NCI-H526 (cell line): ENCODE measurements at regions not wholly inside any gene's neighbourhood (a gene's known extent, or its start where the extent isn't known, plus 50 kb on each side); places are given as distances from the start of the nearest gene placed in this dataset.

Experiments used
- DNase-seq, 2 experiments: peaks; one replicate each; lab custom pipeline; 2025; lab: John Stamatoyannopoulos, UW

DNA sequence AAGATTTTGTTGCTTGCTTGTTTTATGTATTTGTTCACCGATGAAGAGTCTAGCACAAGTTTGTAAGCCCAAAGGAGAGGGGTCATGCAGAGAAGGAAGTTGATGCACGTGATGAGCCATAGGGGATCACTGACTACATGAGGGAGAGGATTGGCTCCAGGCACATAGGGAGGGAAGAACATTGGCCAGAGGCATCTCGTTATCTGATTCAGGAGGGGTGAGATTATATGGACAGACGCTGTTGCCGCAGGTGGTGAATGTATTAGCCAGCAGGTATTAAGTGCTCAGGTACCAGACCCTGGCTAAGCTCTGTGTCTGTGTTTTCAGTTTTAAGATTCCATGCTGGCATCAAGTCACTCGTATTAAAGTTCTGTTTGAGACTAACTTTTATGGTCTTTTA, 91.8 kb upstream of the CHST9 start:
- DNase-seq = no peak

DNA sequence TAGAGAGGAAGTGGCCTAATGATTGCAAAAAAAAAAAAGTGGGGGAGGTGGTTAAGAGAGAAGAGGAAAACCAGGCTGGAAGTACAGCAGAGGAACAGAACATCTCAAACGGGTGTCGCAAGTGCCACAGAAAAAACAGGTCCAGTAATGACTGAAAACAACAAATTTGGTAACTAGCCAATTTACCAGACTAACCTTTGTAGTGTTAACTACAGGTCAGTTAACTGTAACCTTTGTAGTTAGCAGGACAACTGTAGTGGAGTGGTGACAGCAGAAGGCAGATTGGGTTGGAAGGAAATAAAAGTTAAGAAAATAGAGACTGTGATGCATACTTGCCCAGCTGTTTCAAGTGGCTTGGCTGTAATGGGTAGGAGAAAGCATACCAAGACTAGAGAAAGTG, 91.4 kb upstream of the CHST9 start:
- no peak for DNase-seq

GRCh38 chr18:27274901-27275300, 89.8 kb upstream of the CHST9 start:
- no peak for DNase-seq

GRCh38 chr18:27270508-27270907, 85.4 kb upstream of the CHST9 start:
- DNase-seq = no peak

- no peak for DNase-seq
Measured at GRCh38 chr18:27263369-27263768, 78.3 kb upstream of the CHST9 start.

DNA sequence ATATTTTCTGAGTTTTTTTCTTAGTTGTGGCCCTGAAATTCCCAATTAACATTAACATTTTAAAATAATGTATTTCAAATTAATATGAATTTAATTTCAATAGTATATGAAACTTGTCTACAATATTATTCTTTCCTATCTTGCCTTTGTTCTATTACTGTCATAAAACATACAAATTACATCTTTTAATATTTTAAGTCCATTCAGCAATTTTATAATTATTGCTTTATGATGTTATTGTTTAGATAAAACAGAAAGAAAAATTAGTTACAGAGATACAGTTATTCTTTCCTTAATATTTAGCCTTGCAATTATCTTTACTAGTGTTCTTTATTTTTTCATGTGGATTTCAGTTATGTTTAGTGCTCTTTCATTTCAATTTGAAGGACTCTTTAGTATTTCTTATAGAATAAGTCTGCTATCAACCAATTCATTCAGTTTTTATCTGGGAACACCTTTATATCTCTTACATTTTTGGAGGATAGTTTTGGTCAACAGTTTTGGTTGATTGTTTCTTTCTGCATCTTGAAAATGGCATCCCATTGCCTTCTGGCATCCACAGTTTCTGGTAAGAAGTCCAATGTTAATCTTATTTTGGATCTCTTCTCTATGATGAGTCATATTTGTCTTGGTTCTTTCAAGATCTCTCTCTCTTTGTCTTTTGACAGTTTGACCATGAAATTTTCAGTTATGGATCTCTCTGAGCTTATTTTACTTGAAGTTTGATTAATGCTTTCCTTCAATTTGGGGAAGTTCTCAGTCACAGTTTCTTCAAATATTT, 76.9 kb upstream of the CHST9 start:
- DNase-seq = no peak

DNA sequence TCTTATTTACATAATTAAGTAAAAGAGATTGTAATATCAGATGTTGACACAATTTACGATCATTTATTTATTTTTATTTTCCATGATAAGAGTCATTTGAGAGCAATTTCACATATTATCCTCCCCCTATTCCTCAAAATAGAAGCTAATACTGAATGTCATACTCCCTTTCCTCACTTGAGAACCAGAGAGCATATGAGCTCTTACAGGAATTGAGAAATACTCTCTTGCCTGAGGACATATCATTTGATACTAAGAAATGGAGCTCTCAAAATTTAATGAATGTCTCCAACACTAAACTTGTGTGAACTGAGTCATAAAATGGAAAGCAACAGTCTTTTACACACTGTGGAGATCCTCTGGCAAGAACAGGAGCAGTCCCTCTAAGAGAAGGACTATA, 68.5 kb upstream of the CHST9 start:
- no peak for DNase-seq

- no peak for DNase-seq
Measured at GRCh38 chr18:27250471-27250870, 65.4 kb upstream of the CHST9 start.

- no peak for DNase-seq
Measured at GRCh38 chr18:27249933-27250332, 64.8 kb upstream of the CHST9 start.

GRCh38 chr18:27244259-27244658, 59.2 kb upstream of the CHST9 start:
- no peak for DNase-seq

- no peak for DNase-seq
Measured at GRCh38 chr18:27242392-27243047, 57.4 kb upstream of the CHST9 start.

GRCh38 chr18:27240383-27240782, 55.3 kb upstream of the CHST9 start:
- no peak for DNase-seq

- no peak for DNase-seq
Measured at GRCh38 chr18:27239669-27240068, 54.6 kb upstream of the CHST9 start.

GRCh38 chr18:27235218-27235870, 50.2 kb upstream of the CHST9 start:
- no peak for DNase-seq
